8988T (cell line): ENCODE measurements at regions not wholly inside any gene's neighbourhood (a gene's known extent, or its start where the extent isn't known, plus 50 kb on each side); places are given as distances from the start of the nearest gene placed in this dataset.
"Not testable (repeated sequence)": the region's sequence is repeated elsewhere in the genome, so short reads cannot be mapped to it uniquely, and the experiment has no call there.

Experiments
- DNase-seq: peaks from one replicate; pipeline ENCODE4 v3.0.0; 2011

DNA sequence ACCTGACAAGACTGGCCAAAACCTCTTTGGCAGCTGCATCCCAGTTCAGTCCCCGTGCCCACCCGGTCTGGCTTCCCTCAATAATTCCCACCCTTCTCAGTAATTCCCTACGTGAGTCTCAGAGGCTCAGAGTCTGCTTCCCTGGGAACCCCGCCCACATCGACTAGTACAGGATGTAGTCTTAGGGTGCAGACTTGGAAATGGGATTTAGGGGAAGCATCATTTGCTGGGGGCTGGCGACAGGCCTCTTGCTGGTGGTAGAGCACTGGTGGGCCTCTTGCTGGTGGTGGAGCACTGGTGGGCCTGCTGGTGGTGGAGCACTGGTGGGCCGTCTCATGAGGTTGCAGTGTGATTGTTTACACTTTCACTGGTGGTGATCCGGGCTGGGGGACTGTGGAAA, 199.5 kb upstream of the B3GAT1 start:
- DNase-seq = no peak

DNA sequence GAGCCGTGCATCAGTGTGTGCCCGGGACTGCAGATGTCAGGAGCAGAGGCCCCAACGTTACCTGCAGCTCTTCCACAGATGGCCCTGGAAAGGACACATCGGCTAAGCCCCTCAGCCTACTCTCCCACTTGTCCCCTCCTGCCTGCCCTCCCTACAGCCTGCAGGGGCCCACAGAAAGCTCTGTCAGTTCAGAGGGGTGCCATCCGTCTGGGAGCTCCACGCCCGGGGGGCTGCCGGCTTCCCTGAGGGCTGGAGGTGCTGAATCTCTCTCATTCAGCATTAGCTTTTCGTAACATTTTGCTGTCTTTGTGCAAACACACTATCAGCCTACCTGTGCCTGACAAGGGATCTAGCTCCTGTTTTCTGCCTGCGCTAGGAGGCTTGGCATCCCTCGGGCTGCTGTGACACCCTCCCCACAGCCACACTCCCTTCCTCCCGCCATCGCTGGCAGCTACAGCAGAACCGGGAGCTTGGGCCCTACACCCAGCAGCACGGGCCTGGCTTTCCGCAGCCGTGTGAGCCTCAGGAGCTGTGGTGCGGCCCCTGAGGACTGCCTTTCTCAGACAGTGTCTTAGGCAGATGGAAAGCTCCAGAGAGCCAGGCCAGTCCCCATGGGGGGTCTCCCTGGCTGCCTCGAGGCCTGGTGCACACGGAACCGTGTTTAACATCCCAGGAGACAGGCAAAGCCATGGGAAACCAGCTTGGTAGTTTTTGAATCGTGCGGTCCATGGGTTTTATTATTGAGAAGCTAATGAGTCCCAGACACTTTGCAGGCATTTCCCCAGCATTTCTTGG, 198.3 kb upstream of the B3GAT1 start:
- no peak for DNase-seq

DNA sequence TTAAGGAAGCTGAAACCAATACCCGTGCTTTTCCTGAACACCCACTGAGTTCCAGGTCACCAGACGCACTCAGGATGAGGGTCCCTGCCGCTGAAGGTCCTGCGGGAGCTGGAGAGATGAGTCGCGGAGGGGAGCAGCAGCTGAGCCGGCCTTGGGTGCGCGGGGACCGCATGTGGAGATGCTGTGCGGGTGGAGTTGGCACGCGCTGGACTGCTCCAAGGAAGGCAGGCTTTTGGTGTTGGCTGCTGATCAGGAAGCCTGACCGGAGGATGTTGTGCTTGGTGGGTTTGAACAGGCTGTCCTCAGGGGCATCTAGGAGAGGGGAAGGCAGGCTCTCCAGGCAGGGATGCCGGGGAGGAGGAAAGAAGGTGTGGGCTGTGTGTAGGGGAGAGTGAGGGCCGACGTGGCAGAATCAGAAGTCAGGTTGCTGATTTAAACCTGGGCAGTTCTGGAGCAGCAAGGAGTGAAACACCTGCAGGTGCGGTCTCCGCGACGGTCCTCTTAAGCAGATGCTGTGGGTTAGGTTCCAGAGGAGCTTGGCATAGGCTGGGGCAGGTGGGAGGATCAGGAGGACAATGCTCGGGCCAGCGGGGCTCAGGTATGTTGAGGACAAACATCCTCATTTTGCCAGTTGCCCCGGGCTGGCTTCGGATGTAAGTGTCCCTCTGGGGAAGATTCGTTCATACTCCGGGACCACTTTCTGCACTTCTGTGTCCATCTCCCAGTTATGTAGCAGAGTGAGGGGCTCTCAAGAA, 197.5 kb upstream of the B3GAT1 start:
- no peak for DNase-seq

DNA sequence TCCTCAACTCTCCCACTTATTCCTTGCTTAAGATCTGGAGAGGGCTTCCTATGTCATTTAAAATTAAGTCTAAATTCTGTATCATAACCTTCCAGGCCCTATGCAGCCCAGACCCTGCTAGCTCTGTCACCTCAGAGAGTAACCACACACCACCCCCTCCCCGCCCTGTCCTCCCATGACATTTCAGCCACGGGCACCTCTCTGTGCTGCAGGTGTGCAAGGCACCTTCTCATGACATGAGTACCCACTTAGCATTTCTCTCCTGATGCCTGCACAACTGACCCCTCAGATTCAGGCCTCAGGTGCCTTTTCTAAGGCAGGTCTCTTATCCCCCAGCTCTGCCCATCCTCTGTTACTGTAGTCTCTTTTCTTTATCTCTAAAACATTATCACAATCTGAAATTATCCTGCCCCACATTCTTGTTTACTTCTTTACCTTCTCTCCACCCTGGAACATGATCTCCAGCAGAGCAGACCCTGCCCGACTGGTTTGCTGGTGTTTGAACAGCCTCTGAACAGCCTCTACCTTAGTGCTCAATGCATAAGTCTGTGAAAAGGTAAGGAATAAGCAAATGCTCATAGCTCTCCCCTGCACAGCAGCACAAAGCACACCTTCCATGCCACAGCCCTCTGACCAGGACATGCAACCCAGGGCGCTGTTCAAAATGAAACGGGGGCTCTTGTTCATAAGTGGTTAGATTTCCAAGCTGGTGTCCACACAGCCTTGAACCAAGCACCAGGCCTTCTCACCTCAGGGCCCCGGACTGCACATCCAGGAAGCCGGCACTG, 196.1 kb upstream of the B3GAT1 start:
- DNase-seq = no peak

DNA sequence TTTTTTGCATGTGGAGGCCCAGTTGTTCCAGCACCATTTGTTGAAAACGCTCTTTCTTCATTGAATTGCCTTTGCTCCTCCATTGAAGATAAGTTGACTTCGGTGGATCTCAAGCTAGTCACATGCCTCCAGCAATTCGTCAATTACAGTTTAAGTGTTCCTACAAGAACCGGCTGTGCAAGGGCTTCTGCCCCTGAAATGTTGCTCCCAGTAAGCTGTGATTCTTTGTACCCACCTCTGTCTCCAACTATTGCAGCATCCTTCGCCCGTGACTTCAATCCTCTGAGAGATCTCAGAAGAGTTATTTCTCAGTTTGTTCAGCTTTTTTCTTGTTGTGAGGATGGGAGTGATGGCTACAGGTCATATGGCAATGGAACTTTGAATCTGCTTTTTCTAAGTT, 194.2 kb upstream of the B3GAT1 start:
- no peak for DNase-seq

DNA sequence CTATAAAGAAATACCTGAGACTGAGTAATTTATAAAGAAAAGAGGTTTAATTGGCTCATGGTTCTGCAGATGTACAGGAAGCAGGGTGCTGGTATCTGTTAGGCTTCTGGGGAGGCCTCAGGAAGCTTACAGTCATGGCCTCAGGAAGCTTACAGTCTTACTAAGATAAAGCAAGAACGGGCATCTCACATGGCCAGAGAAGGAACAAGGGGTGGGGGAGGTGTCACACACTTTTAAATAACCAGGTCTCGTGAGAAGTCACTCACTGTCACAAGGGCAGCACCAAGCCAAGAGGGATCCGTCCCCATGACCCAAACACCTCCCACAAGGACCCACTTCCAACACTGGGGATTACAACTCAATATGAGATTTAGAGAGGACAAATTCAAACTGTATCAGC, 192.8 kb upstream of the B3GAT1 start:
- DNase-seq = no peak

DNA sequence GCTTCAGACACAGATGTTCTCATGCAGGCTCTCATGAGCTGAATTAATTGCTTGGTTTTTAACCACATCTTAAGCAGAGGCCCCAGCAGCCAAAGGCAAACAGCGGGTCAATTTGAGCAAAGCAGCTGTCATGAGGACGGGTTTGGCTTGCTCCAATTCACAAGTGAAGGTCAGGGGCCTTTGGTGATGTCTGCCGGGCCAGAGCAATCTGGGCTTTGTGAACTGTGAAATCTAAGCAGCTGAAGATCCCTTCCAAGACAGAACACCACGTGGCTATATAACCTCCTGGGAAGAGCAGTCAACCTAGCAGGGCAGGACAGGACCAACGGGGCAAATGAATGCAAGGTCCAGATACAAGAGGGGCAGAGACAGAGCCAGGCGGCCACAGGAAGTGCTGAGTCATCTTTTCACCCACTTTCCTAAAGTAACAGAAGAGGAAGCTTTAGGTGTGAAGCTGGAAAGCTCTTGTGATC, 187.3 kb upstream of the B3GAT1 start:
- DNase-seq = no peak

DNA sequence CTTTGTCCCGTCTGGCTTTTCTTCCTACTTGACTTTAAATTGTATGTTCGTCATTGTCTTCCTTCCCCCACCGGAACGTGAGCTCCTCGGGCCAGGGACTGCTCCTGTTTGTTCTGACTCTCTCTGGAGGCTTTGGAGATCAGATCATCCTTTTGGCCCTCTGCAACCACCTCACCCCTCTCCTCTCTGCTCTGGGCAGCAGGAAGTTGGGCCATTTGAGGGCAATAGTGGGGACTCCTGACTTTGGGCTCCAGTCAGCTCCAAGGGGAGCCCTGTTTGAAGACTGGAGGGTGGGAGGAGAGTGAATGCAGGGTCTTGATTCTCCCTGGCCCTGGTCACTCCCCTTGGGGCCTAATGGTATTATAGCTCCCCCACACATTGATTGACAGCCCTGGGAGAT, 186.3 kb upstream of the B3GAT1 start:
- DNase-seq = no peak

DNA sequence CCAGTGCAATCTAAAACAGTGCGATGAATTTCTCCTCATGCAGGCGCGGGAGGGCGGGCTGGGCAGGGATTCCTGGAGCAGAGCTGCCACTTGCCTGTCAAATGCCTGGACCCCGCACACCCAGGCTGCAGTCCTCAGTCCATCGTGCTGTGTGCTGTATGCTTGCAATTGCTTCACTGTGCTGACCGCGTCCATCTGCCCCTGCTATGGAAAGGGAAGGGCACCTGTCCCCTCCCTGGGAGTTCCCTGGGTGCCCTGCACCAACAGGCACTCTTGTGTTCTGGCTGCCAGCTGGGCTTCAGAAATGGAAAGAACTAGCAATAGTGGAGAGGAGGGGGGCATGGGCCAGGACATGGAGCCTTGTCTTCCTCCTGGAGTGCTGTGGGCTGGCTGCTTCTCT, 185.4 kb upstream of the B3GAT1 start:
- no peak for DNase-seq

DNA sequence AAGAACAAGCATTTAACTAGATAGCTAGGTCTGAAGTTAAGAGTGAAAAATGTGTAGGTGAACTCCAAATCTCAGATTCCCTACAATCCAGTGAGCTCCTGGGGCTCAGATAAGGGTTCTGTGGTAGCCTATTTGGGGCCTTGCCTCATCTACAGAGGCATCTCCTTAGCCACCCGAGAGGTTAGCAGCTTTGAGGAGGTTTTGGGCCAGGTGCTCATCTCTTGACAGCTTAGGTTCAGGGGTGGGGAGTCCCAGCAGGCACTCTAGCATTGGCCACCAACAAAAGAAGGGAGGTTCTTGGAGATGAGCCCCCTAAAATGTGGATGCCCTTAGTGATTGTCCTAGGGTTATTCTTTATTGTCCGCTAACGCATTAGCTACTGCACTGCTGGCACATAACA, 184.4 kb upstream of the B3GAT1 start:
- DNase-seq = no peak

DNA sequence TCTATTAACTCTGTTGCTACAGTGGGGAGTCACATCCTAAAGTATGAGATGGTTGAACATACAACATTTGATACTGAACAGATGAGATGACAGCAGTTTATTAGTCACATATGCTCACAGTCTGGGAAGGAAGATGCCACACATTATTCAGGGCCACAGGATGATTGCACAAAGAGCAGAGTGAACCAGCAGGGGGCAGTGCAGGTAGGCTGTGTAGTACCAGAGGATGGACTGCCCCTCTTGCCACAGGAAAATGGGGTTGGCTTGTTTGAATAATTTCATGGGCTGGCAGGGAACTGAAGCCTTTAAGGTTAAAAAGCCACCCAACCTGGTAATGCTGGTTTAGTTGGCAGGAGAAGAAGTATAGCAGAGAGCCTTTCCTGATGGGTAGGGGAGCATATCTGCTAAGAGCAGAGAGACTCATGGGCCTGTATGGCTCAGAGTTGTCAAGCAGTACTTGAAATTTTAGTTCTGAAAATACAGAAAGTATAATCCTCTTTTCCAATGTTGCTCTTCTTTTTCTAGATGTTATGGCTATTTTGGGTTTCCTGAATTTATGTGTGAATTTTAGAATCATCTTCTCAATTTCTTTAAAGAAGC, 180.4 kb upstream of the B3GAT1 start:
- DNase-seq = no peak

DNA sequence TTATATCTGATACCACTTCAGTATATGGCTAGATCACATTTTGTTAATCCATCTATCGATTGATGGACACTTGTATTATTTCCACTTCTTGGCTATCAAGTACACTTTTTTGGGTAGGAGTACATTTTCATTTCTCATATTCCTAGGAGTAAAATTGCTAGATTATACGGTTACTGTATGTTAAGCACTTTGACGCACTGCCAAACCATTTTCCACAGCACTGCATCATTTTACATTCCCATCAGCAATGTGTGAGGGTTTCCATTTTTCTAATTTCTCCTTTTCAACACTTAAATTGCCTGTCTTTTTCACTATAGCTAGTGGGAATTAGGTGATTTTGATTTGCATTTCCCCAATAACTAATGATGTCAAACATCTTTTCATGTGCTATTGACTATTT, 179.3 kb upstream of the B3GAT1 start:
- DNase-seq = no peak

DNA sequence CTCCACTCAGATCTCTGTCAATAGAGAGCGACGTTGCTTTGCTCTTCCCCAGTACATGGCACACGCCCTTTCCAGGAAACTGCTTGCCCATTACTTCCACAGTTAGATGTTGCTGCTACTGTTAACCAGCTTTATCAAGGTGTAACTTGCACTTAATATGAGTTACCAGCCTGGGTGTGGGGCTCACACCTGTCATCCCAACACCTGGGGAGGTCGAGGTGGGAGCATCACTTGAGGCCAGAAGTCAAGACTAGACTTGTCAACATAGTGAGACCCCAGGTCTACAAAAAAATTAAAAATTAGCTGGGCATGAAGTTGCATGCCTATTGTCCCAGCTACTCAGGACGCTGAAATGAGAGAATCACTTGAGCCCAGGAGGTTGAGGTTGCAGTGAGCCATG, 177.1 kb upstream of the B3GAT1 start:
- no peak for DNase-seq

DNA sequence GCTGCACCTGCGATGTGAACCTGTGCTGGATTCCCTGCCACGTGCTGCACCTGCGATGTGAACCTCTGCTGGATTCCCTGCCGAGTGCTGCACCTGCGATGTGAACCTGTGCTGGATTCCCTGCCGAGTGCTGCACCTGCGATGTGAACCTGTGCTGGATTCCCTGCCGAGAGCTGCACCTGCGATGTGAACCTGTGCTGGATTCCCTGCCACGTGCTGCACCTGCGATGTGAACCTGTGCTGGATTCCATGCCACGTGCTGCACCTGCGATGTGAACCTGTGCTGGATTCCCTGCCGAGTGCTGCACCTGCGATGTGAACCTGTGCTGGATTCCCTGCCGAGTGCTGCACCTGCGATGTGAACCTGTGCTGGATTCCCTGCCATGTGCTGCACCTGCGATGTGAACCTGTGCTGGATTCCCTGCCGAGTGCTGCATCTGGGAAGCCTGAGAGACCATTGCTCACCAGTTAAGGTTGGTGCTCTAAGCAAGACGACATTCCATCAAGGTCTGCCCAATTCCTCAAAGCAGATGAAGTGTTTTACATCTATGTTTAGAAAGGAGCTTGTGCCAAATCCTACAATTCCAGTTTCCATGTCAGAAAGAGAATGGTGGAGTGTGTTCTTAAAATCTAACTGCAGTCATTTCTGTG, 176.5 kb upstream of the B3GAT1 start:
- not testable (repeated sequence) for DNase-seq

DNA sequence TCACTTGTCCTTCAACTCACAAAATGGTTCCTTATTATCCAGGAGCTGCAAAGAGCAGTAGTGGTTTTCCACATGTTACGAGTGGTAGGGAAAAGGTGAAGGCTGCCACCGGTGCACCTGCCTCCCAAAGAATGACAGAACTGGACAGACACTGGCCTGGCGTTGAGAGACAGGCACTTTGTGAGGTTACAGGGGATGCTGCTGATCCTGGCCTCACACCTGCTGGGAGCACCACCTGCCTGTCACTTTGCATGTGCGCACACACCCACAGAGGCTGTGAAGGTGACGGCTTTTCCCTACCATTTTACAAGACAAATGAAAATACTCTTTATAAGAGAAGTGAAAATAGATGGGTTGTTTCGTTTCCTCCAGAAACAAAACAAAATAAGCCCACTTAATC, 175.3 kb upstream of the B3GAT1 start:
- no peak for DNase-seq

DNA sequence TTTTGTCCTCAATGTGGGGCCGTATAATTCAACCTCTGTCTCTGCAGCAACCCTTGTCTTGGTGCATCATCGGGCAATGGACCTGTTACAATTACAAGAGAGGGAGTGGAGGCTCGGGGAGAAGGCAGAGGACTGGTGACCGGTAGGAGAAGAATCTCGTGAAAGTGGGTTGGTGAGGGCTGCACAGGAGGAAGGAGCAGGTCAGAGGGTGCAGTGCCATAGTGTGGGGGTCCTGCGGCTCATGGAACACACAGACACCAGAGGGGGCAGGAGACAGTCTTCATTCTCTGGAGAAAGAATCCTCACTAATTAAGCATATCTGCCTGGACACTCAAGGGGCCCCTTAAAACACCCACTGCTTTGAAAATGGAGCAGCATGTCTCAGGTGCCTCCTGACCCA, 174.7 kb upstream of the B3GAT1 start:
- DNase-seq = no peak

DNA sequence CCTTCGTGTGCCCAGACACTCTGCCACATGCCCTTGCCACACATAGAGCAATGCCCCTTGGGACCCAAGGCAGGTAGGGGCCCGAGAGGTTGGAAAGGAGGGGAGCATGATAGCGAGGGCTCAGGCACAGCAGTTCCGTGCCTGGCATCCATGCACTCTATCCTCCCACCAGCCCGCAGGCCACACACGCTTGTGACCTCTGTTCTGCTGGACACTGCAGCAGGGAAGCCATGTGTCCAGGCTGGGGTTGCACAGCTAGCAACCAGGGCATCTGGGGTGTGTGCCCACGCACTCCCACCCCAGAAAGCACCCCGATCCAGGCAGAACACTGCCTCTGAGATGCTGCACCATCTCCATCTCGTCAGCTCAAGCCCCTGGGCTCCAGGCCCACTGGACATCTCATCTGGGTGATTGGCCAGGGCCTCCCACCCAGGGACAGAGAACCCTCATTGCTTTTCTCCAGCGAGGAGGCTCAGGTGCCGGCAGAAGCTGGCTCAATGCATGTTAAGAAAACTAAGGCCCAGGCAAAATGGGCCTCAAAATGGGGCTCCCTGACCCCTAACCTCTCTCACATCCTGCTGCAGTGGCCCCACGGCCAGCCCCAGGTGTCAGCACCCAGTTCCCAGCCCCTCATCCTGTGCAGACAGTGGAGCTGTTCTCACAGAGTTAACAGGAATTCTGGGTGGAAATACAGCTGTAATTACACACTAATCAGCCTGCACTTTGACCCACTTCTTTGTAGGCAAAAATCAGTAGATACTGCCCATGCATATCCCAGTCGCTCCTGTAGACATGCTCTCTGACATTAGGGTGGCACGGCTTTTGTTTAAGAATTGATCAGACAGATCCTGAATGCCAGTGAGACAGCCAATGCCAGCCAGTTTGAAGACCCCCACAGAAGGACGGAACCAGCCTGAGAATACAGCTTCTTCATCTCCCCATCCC, 173.9 kb upstream of the B3GAT1 start:
- DNase-seq = no peak

DNA sequence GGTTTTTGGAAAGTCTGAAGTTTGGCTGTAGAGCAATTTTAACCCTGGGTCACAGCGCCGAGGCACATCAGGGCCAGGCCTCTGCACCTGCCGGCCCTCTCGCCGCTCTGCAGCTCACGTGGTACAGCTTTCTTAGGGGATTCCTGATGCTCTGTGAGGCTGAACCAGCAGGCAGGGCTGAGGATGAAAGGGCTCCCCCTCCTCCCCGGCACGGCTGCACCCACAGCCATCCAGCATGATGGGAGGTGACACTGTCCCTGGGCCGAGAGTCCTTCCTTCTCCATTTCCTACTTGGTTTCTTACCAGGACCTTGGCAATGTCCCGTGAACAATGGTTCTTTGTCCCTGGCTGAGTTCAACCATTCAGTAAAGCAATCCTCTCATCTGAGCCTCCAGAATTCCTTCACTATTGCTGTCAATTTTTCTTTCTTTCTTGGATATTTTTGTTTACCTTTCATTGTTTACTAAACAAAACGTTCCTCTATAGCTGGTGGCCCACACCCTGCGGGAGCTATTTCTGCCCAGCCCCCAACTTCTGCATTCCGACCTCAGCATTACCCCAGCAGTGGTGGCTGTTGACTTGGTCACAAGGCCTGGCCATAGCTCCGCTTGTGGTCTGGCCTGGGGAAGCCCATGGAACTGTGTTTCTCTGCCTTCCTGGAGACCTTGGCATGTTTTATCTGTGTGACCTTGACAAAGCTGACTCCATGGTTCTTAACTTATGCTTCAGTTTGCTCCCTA, 172.8 kb upstream of the B3GAT1 start:
- no peak for DNase-seq

DNA sequence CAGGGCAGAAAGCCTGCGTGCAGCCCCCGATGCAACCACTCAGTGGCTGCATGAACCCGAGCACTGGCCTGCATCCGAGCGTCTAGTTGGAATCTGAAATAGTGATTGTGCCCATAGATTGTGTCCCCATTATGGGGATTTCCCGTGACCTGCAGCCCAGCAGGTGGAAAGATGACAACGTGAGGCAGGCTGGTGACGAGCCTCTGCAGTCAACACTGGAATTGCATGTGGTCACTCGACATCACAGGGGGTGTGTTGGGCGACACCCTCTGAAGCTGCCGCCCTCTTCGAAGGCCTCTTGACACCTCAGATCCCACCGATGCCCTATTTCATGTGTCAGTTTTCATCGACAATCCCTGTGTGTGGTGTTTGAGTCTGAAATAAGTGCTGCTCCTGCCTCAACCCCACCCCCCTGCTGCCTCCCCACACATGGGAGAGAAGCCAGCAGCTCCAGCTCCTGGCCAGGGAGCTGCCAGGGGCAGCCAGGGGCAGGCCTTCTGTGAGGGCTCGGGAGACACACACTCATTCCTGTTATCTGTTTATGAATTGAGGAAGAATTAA, 172.0 kb upstream of the B3GAT1 start:
- DNase-seq = no peak

DNA sequence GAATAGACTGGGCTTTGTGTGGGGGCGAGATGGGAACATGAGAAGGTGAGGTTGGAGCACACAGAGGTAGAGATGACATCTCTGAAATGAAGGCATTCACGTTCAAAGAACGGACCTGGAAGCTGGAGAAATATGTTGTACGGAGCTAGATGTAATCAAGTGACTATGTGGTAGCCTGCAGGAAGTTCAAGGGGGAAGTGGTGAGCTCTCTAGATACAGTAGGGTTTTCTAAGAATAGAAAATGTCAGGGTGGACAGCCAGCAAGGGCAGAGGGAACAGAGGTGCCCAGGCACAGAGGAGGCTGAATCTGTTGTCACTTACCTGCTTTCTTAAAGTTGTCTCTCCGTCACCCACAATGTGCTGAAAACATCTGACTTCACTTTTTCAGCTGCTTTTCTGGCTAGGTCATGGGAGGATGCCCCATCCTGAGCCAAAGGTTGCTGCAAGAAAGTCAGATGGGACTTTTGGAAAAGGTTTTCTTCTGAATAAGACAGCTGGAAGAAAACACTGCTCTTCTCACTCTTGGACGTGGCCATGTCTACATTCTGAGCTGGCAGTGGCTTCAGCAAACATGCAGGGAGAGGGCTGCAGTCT, 171.5 kb upstream of the B3GAT1 start:
- no peak for DNase-seq
